ENCODE measurements at regions not wholly inside any gene's neighbourhood (a gene's known extent, or its start where the extent isn't known, plus 50 kb on each side); places are given as distances from the start of the nearest gene placed in this dataset.

DNA sequence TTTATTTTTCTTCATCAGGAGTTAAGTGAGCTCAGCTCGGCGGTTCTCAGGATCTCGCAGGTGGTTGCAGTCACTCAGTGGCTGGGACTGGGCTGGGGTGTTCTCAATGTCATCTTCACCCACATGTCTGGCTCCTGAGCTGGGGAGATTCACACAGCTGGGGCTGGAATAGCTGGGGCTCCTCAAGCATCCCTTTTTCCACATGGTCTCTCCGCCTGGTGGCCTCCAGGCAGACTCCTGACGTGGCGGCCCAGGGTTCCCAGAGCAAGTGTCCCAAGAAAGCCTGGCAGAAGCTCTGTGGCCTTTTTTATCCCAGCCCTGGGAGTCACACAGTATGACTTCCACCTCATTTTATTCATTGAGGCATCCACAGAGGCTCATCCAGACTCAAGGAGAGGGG lies 84.1 kb upstream of the ANKRD34C start:
- TF ChIP-seq, protein P1, sequence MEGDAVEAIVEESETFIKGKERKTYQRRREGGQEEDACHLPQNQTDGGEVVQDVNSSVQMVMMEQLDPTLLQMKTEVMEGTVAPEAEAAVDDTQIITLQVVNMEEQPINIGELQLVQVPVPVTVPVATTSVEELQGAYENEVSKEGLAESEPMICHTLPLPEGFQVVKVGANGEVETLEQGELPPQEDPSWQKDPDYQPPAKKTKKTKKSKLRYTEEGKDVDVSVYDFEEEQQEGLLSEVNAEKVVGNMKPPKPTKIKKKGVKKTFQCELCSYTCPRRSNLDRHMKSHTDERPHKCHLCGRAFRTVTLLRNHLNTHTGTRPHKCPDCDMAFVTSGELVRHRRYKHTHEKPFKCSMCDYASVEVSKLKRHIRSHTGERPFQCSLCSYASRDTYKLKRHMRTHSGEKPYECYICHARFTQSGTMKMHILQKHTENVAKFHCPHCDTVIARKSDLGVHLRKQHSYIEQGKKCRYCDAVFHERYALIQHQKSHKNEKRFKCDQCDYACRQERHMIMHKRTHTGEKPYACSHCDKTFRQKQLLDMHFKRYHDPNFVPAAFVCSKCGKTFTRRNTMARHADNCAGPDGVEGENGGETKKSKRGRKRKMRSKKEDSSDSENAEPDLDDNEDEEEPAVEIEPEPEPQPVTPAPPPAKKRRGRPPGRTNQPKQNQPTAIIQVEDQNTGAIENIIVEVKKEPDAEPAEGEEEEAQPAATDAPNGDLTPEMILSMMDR (conservative IDR thresholded peaks at IDR 0.05): no peak
- TF ChIP-seq ZFX (IDR thresholded peaks at IDR 0.05): no peak
